ENCODE measurements at regions not wholly inside any gene's neighbourhood (a gene's known extent, or its start where the extent isn't known, plus 50 kb on each side); places are given as distances from the start of the nearest gene placed in this dataset.
"Not testable (repeated sequence)": the region's sequence is repeated elsewhere in the genome, so short reads cannot be mapped to it uniquely, and the experiment has no call there.

DNA sequence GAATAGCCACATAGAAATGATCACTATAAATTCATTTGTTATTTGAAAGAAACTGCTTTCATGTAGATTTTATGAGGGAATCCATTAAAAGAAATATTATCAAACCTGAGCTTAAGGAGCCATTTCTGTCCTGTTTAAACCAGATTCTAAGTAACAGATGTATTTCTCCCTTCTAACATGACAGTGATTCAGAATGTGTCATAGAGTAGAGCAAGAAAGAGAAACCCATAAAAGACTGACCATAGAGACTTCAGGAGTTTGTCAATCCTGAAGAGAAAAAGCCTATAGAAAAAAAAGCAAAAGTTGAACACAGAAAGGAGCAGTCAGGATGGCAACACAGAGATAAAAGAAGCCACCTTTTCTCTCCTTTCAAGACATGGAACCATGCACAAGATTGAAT, 390.6 kb downstream of the PRIM2 start:
- not testable (repeated sequence) for DNase-seq

DNA sequence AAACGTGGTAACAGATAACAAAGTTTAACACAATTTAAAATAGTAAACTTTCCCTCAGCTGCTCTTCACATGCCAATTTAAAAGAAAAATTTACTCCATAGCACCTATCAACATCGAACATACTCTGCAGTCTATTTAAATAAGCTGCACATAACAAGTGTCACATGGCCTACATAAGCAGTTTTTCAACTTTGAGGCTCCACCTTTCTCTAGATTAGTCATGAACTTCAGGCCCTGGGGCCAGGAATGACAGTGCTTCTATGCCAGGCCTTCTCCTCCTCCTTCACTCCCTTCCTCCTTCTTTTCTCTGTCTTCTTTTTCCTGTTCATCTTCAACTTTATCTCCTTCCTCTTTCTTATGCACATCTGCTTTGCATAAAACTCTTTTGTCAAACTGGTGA, 405.1 kb downstream of the PRIM2 start:
- DNase-seq, result not testable (repeated sequence)

DNA sequence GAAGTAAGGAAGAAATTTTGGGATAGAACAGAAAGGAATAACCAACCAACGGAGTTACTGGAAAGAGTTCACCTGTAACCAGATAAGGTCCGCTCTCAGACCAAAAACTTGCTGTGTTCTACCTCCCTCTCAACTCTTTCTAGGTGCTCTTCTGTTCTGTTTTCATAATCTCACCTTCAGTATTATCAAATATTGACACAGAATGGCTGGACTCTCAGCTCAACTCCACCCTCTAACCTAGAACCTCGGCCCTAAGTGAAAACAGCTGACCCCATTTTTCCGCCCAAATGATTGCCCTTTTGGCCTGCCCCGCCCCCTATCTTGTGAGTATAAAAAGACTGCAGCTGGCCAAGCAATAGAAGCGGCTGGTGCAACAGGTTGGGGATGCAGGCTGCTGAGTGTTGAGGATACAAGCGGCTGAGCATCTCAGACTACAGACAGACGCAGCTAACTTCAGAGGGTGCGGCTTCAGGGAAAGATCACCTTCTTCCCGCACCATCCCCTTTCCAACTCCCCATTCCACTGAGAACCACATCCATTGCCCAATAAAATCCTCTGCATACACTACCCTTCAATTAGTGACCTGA, 406.5 kb downstream of the PRIM2 start:
- not testable (repeated sequence) for DNase-seq

DNA sequence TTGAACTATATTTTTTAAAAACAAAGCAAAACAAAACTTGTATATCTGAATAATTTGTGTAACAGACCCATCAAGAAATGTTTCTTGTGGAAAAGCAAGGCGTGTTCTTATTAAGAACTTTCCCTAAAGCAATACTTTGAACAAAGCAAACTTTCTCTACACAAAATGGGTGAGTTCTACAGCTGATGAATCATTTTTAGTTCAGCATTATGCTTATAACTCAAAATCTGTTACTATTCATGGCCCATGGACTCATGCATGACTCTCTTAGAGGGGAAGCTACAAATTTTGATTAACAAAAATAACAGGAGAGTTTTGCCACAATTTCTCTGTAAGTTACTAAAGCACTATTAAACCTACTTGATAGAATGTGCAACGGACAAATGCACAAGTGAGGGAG, 412.0 kb downstream of the PRIM2 start:
- DNase-seq, result not testable (repeated sequence)

DNA sequence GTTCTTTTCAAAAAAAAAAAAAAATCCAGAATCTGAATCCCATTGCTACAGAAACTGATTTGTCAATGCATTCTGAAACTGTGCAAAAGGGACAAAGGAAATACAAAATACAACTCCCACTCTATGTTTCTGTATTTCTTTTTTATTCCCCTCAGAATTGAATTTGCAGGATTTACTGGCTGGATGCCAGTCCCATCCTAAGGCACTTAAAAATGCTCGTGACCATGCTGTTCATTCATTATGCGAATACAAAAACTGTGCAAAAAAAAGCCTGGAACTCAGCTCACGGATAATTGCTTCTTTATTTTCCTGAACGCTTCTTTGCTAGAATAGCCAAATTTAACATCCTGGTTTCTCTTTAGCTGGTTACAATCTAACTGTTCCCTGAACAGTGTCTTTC, 413.3 kb downstream of the PRIM2 start:
- not testable (repeated sequence) for DNase-seq

DNA sequence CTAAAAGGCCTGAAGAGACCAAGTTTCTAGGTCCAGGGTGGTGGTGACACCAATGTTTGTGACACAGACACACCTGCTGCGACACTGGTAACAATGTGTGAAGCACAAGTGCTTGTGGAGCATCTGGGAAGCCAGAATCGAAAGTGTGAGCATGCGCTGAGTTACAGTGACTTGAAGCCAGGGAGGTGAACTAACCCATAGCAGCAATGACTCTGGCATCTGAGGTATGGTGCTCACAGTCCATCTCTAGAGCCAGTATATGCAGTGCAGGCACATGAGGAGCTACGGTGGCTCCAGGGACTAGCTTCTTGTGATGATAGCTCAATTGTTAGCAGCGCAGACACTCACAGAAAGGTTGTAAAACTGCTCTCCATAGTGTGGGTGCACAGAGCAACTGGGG, 430.3 kb downstream of the PRIM2 start:
- not testable (repeated sequence) for DNase-seq

DNA sequence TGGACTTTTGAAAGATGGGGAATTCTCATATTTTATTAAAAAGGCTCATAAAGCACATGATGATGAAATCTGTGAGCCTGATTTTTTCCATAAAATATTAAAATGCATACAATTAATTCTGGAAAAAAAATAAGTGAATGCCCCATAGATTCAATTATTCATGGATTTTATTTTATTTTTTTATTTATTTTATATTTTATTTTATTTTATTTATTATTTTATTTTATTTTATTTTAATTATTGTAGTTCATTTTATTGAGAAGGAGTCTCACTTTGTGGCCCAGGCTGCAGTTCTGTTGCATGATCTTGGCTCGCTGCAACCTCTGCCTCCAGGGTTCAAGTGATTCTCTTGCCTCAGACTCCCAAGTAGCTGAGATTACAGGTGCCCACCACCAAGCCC, 442.4 kb downstream of the PRIM2 start:
- DNase-seq, result not testable (repeated sequence)

DNA sequence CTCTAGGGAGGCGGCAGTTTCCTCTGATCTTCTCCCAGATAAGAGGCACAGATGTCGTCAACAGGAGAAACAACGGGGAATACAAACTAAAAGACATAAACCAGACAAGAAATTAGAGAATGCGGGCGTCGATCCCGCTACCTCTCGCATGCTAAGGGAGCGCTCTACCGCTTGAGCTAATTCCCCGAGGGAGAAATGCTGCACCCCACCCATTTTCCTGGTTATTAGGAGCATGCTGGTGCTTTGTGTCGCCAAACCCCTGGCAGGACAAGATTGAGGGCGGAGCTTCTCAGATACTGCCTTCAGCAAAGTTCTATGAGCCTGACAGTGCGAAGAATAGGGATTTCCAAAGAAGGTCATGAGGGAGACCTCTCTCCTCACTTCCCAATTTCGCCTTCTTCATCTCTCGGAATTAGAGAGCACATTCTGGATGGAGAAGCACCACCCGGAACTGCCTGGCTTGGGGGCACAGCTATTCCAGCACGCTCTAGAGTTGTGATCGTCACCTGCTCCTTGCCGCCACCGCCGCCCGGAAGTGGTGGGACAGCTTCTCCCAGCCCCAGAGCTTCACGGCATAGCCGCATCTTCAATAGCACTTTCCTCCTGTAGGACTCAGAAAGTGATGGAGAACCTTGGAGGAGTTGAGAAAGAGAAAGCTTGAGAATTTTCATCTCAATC, 475.4 kb downstream of the PRIM2 start:
- not testable (repeated sequence) for DNase-seq

DNA sequence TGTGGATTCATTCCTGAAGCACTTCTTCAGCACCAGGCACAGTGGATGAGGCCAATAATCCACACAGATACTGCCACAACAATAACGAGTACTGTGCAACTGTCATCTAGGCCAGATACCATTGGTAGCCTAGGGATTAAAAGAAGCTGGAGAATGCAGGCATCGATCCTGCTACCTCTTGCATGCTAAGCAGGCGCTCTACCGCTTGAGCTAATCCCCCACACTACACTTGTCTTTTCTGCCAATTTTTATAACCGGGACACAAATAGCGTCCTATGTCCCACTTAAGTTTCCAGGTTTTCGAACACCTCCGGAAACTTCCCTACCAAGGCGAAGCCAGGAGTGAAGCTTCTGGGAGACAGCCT, 475.9 kb downstream of the PRIM2 start:
- not testable (repeated sequence) for DNase-seq

DNA sequence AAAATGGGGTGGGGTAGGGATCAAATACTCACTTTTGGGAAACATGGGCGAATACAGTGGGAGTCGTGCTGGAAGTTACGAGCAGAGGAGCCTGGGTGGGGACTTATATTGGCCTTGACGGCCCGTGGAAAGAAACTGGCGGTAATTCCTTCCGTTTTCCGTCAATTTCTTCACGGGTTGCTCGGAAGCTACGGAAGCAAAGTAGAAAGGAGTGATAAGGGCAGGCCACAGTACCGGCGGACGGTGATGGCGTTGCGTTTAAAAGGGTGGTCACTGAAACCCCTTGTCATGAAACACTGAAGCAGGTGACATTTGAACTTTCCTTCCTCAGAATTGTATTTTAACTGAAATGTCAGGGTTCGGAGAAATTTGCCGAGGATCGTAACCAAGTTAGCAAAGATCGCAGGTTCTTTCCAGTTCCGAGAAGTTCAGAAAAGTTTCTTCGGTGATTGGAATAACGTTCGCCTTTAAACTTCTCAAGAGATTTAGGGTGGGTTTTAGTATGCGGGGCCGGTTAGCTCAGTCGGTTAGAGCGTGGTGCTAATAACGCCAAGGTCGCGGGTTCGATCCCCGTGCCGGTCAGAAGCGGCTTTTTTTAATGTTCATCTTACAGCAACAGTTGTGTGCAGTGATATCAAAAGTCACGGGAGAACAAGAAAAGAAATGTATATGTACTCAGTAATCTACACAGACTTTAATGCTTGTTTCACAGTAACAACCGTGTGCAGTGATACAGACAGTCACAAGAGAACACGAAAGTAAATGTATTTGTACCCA, 482.5 kb downstream of the PRIM2 start:
- not testable (repeated sequence) for DNase-seq

DNA sequence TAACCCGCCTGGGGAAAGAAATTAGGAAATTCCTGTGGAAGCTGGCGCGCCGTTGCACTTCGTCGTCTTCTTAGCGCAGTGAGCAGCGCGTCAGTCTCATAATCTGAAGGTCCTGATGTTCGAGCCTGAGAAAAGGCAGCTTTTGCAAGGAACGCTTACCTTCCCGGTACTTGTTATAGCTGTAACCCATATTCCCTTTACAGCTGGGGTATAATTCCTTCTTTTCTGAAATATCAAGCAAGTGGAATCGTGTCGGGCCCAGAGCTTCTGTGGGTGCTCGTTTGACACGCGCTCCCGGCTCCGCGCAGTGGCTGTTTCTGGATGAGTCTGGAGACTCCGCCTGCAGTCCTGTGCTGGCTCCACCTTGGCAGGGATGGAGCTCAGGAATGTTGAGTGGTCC, 491.2 kb downstream of the PRIM2 start:
- DNase-seq, result not testable (repeated sequence)

DNA sequence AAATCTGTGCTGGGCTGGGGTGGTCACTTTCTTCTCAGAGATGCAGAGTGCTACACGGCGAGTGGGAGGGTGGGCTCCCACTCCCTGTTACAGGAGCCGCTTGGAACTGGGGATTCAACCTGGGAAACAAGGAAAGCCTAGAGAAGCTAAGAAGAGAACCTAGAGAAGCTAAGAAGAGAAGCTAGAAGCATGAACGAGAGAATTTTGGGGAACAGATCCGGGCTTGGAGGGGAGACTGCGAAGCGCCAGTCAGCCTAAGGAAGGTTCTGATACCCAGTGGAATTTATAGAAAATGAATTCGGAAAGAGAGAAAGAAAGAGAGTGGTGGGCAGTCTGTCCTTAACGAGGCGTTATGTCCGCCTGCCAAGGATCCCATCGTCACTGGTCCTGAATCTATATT, 492.0 kb downstream of the PRIM2 start:
- not testable (repeated sequence) for DNase-seq

DNA sequence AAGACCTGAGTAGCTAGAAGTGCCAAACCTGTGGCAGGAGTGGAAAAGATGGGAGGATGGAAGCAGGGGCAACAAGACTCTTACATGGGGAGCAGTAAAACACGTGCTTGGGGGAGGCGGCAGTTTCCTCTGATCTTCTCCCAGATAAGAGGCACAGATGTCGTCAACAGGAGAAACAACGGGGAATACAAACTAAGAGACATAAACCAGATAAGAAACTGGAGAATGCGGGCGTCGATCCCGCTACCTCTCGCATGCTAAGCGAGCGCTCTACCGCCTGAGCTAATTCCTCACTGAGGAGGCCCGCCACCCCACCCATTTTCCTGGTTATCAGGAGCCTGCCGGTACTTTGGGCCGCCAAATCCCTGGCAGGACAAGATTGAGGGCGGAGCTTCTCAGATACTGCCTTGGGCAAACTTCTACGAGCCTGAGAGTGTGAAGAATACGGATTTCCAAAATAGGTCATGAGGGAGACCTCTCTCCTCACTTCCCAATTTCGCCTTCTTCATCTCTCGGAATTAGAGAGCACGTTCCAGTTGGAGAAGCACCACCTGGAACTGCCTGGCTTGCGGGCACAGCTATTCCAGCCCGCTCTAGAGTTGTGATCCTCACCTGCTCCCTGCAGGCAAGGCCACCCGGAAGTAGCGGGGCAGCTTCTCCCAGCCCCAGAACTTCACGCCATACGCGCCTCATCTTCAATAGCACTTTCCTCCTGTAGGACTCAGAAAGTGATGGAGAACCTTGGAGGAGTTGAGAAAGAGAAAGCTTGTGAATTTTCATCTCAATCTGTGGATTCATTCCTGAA, 496.0 kb downstream of the PRIM2 start:
- DNase-seq, result not testable (repeated sequence)

DNA sequence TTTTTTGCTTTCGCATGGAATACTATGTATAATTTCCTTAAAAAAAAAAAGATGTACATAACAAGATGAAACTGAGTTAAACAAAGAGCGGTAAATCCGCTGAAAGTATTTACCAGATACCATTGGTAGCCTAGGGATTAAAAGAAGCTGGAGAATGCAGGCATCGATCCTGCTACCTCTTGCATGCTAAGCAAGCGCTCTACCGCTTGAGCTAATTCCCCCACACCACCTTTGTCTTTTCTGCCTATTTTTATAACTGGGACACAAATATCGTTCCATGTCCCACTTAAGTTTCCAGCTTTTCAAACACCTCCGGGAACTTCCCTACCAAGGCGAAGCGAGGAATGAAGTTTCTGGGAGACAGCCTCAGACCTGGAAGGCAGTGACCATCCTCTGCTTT, 498.4 kb downstream of the PRIM2 start:
- DNase-seq, result not testable (repeated sequence)

DNA sequence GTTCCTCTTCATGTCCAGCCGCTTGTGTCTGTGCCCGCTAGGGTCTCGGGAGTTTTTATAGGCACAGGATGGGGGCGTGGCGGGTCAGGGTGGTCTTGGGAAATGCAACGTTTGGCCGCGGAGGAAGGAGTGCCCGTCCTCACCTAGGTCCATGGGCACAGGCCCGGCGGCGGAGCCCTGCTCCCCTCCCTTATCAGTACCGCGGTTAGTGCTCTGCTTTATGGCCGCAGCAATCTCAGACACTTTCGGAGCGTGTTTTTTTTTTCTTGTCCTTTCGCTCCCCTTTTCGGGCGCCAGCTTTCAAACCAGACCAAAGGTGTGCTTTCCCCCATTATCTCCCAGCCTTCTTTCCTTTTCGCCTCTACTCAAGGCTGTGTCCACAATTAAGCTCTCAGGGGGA, 503.9 kb downstream of the PRIM2 start:
- DNase-seq, result not testable (repeated sequence)

DNA sequence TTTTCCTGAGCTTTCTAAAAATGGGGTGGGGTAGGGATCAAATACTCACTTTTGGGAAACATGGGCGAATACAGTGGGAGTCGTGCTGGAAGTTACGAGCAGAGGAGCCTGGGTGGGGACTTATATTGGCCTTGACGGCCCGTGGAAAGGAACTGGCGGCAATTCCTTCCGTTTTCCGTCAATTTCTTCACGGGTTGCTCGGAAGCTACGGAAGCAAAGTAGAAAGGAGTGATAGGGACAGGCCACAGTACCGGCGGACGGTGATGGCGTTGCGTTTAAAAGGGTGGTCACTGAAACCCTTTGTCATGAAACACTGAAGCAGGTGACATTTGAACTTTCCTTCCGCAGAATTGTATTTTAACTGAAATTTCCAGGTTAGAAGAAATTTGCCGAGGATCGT, 505.0 kb downstream of the PRIM2 start:
- DNase-seq, result not testable (repeated sequence)

DNA sequence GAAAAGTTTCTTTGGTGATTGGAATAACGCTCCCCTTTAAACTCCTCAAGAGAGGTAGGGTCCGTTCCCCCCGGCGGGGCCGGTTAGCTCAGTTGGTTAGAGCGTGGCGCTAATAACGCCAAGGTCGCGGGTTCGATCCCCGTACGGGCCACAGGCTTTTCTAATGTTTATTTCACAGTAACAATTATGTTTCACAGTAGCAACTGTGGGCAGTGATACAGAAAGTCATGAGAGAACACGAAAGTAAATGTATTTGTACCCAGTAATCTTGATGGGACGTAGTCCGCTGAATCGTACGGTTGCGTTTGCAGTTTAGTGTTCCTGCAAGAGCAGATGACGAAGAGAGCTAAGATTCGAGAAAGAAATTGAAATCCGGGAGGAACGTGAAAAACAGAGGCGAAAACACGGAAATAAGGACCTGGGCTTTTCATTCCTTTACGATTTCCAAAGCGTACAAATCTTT, 505.5 kb downstream of the PRIM2 start:
- DNase-seq, result no peak

DNA sequence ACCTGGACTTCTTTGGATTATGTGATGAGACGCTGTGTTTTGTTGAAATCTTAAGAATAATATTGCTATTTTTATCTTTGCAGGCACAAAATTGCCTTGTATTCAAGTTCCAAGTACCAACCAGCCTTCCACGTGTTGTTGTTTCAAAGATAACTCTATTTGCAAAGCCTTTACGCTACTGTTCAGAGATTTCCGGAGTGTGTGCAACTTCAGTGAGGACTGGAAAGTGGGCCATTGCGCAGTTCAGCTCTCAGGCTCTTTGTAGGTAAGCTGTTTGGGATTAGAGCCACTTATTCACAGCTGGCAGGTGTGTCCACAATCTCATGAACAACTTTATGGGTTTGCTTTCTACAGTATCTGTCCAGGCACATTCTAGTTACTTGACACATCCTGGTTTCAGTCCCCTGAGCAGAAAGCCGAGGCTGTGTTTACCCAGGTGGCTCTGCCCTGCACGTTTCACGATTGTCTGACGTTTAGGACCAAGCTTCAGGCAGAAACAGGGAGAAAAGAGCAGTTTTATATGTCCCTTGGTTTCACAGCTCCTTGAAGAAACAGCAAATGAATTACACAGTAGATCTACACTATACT, 520.3 kb downstream of the PRIM2 start:
- not testable (repeated sequence) for DNase-seq

DNA sequence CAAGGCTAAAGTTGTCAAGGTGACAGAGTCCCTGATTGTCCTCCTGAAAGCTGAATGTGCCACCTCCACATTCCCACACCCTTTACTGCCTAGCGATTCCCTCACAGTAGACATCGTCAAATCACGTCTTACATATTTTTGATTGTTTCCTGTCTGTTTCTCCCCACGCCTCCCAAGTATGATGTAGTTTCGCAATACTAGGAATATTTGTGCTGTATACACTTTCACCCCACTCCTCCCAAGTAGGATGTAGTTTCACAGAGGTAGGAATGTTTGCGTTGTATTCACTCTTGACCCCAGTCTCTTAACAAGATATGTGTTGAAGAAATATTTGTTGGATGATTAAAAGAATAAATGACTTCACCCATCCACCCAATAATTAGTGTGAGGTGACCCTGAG, 524.1 kb downstream of the PRIM2 start:
- not testable (repeated sequence) for DNase-seq

DNA sequence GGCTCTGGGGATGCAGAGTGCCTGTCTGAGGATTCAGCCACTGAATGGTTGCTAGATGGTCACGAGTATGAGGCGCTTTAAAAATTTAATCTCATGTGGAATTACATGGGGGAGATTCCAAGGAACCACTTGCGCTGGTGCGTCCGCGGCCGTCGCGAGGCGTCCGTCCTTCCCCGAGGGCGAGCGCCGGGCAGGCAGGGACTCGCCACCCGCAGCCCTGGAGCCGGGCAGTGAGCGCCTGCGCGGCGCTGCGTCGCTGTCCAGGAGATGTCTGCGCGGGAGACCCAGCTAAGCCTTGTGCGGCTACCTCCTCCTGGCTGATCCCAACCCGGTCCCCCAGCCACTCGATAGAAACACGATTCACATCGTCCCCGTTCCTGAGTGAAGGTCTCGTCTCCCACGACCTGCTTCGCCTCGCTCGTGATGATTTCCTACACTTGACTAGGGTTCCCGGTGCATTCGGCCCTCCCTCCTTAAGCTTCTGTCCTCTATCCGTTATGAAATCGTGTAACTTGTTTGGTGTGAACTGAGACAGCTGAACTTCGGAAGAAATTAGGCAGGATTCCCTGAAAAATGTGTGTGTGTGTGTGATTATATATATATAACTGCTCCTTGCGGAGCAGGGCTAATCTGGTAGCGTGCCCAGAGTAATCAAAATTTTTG, 536.4 kb downstream of the PRIM2 start:
- peak in 1 of 2 experiments; percentile 34 for DNase-seq

DNA sequence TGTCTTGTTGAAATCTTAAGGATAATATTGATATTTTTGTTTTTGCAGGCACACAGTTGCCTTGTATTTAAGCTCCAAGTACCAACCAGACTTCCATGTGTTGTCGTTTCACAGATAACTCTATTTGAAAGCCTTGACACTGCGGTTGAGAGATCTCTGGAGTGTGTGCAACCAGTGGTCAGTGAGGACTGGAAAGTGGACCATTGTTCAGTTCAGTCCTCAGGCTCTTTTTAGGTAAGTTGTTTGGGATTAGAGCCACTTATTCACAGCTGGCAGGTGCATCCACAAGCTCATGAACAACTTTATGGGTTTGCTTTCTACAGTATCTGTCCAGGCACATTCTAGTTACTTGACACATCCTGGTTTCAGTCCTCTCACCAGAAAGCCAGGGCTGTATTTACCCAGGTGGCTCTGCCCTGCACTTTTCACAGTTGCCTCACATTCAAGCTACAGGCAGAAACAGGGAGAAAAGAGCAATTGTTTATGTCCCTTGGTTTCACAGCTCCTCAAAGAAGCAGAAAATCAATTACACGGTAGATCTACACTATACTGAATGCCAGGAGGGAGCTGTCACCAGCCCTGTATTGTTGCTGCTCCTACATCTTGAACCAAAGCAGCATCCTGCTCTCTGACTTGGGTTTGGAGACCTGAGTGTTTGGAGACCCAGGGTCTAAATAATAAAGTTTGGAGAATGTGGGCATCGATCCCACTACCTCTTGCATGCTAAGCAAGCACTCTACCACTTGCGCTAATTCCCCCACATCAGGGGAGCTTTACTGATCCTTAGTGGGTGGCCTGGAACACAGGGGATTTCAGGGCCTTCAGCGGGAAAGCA, 543.3 kb downstream of the PRIM2 start:
- not testable (repeated sequence) for DNase-seq

Measured in NCI-H526 (cell line).